Gastroesophageal sphincter (tissue), 4 donors: ENCODE measurements at regions not wholly inside any gene's neighbourhood (a gene's known extent, or its start where the extent isn't known, plus 50 kb on each side); places are given as distances from the start of the nearest gene placed in this dataset.

Experiments
- ATAC-seq: fragments of 150-250 bp; one replicate; pipeline ENCODE4 v1.9.1; 2016; ENCODE audit warnings: mild to moderate bottlenecking, moderate library complexity
- H3K27ac ChIP-seq, 4 donors: fragments of 200-600 bp; sonication (generic) in 3 of 4; 1 replicate in 3 of 4; 2 replicates in 1 of 4; pipeline ENCODE4 v1.5.1; 2016 to 2019
- H3K27me3 ChIP-seq: fragments of 200-600 bp; sonication (generic); one replicate; pipeline ENCODE4 v1.5.1; 2019
- H3K36me3 ChIP-seq, 2 donors: fragments of 200-600 bp; sonication (generic); one replicate each; pipeline ENCODE4 v1.5.1; 2019; ENCODE audit warnings: control low read depth in 1 of 2
- H3K4me1 ChIP-seq, 3 donors: fragments of 200-600 bp; sonication (generic); 1 replicate in 2 of 3; 2 replicates in 1 of 3; pipeline ENCODE4 v1.5.1; 2016 to 2019; ENCODE audit warnings: control low read depth in 2 of 3
- H3K4me3 ChIP-seq, 2 donors: fragments of 200-600 bp; sonication (generic); one replicate each; pipeline ENCODE4 v1.5.1; 2019; ENCODE audit warnings: mild to moderate bottlenecking in 1 of 2, moderate library complexity in 1 of 2
- H3K9me3 ChIP-seq, 3 donors: fragments of 200-600 bp; sonication (generic); one replicate each; pipeline ENCODE4 v1.5.1; 2017 to 2019; ENCODE audit warnings: control low read depth in 2 of 3
- EP300 ChIP-seq: sonication (generic); formaldehyde crosslinking; IDR thresholded peaks from one replicate; pipeline ENCODE4 v1.6.1; 2017; ENCODE audit warnings: antibody characterized with exemption, mild to moderate bottlenecking
- POLR2A ChIP-seq, 2 donors: fragments of 450-650 bp; IDR thresholded peaks; one replicate each; pipeline ENCODE4 v1.6.1; 2017; ENCODE audit warnings: antibody characterized with exemption in 2 of 2, mild to moderate bottlenecking in 2 of 2, moderate library complexity in 1 of 2
- POLR2AphosphoS5 ChIP-seq: sonication (generic); formaldehyde crosslinking; IDR thresholded peaks from one replicate; pipeline ENCODE4 v1.6.1; 2017; ENCODE audit warnings: antibody characterized with exemption
- WGBS, 2 donors: methylation state at CpG; one replicate each; pipeline ENCODE4 v1.1.5; 2018; ENCODE audit warnings: low coverage in 1 of 2; 5-methylcytosine and 5-hydroxymethylcytosine counted together
- TF ChIP-seq, protein P1 (sequence below), 4 experiments: fragments of 200-600 bp in 2 of 4; fragments of 450-650 bp in 2 of 4; sonication (generic) in 1 of 4; IDR thresholded peaks; one replicate each; pipeline ENCODE4 v1.5.1; 2017 to 2019; ENCODE audit warnings: antibody characterized with exemption in 4 of 4, mild to moderate bottlenecking in 2 of 4, moderate library complexity in 2 of 4

GRCh38 chr1:163650624-163651023 is 328.9 kb downstream of the NUF2 start:
- Histone ChIP-seq H3K4me1 (no peaks in the 10 kb centered on the region), H3K4me3 (no peak overlapping the region), H3K27me3 (no peaks in the 10 kb centered on the region), H3K9me3 (no peaks in the 10 kb centered on the region), H3K36me3 (no peaks in the 10 kb centered on the region), H3K27ac (no peak overlapping the region)
- no peak for TF ChIP-seq EP300
- TF ChIP-seq POLR2A (IDR thresholded peaks at IDR 0.05), result no peak
- no peak for TF ChIP-seq POLR2AphosphoS5
- TF ChIP-seq, protein P1, sequence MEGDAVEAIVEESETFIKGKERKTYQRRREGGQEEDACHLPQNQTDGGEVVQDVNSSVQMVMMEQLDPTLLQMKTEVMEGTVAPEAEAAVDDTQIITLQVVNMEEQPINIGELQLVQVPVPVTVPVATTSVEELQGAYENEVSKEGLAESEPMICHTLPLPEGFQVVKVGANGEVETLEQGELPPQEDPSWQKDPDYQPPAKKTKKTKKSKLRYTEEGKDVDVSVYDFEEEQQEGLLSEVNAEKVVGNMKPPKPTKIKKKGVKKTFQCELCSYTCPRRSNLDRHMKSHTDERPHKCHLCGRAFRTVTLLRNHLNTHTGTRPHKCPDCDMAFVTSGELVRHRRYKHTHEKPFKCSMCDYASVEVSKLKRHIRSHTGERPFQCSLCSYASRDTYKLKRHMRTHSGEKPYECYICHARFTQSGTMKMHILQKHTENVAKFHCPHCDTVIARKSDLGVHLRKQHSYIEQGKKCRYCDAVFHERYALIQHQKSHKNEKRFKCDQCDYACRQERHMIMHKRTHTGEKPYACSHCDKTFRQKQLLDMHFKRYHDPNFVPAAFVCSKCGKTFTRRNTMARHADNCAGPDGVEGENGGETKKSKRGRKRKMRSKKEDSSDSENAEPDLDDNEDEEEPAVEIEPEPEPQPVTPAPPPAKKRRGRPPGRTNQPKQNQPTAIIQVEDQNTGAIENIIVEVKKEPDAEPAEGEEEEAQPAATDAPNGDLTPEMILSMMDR (IDR thresholded peaks at IDR 0.05), result no peak
- WGBS, 2 donors, result 65 to 74% methylated on average over 3 to 4 of the region's 4 CpGs
- ATAC-seq, result no peak

DNA sequence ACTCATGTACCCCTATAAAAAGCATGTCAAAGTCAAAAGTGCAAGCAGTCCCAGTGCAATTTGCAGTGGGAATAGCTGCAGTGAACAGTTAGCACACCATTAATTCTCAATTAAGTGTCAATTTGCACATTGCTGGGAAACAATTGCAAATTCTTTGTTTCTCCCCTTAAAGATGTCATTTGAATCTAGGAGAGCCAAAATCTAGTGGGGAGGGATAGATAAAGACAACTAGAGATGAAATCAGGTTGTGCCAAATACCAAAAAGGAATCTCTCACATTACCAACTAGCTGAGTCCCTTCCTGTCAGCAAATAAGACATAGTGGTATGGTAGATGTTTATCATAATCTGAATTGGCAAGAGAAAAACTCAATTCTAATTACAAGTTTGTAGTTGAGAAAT is 330.7 kb downstream of the NUF2 start:
- H3K27ac ChIP-seq, result no peak overlapping the region
- TF ChIP-seq POLR2A (IDR thresholded peaks at IDR 0.05), result no peak
- TF ChIP-seq, protein P1 (IDR thresholded peaks at IDR 0.05), result no peak
- no peak for TF ChIP-seq POLR2AphosphoS5
- no peak for TF ChIP-seq EP300
- H3K9me3 ChIP-seq, result no peaks in the 10 kb centered on the region
- no peak overlapping the region for H3K4me3 ChIP-seq
- H3K27me3 ChIP-seq, result no peaks in the 10 kb centered on the region
- no peaks in the 10 kb centered on the region for H3K4me1 ChIP-seq
- ATAC-seq, result no peak
- no peaks in the 10 kb centered on the region for H3K36me3 ChIP-seq

DNA sequence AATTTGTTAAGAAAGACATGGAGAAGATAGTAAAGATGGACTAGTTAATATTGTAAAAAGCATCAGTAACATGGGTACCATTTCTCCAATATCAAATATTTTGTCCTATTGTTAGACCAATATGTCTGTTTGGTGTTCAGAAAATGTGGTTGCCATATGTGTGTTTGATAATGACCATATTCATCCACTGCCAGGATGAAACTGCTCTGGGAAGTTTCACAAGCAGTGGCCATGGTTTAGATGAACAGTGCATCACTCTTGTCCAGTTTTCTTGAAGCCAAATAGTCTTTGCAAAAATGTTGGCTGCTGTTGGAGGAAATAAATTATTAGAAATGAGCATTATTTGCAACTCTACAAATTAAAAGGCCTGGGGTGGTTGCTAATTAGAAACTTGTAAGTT is 333.8 kb downstream of the NUF2 start:
- Histone ChIP-seq H3K27ac (no peak overlapping the region), H3K4me3 (no peak overlapping the region), H3K4me1 (no peaks in the 10 kb centered on the region), H3K9me3 (no peaks in the 10 kb centered on the region), H3K27me3 (no peaks in the 10 kb centered on the region), H3K36me3 (no peaks in the 10 kb centered on the region)
- no peak for ATAC-seq
- TF ChIP-seq POLR2AphosphoS5 (no peak), EP300 (no peak), POLR2A (IDR thresholded peaks at IDR 0.05) (no peak)
- TF ChIP-seq, protein P1 (IDR thresholded peaks at IDR 0.05), result no peak

DNA sequence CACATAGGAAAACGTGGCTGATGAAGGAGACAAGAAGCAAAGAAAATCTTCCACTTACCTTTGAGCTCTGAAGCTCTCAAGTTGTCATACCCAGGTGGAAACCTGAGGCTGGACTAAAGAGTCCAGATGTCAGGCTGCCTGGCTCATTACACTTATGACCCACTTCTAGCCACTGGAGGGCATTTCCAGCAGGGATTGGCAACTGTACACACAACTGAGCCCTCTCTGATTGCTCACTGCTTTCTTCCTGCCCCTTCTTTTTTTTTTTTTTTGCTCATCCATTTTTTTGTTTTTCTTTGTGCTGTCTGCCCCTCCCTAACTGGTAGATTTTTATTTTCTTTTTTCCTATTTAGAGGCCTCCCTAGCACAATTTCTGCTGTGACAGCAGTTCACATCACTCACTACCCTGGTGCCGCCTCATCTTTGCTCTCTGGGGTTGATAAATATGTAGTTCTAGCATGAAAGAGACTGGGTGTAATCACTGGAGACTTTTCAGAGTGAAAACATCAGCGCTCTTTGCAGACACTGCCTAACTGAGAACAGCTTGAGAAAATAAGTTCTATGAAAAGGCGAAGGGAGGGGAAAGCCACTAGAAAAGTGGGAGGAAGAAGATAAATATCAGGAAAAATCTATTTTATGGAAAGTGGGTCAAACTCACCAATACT is 334.5 kb downstream of the NUF2 start:
- Histone ChIP-seq H3K4me3 (no peak overlapping the region), H3K4me1 (no peaks in the 10 kb centered on the region), H3K36me3 (no peaks in the 10 kb centered on the region), H3K27ac (no peak overlapping the region), H3K27me3 (no peaks in the 10 kb centered on the region), H3K9me3 (no peaks in the 10 kb centered on the region)
- TF ChIP-seq POLR2A (IDR thresholded peaks at IDR 0.05), result no peak
- TF ChIP-seq EP300, result no peak
- no peak for TF ChIP-seq POLR2AphosphoS5
- TF ChIP-seq, protein P1 (IDR thresholded peaks at IDR 0.05), result no peak
- WGBS, 2 donors, result 37 to 50% methylated on average over 3 to 4 of the region's 4 CpGs
- no peak for ATAC-seq

DNA sequence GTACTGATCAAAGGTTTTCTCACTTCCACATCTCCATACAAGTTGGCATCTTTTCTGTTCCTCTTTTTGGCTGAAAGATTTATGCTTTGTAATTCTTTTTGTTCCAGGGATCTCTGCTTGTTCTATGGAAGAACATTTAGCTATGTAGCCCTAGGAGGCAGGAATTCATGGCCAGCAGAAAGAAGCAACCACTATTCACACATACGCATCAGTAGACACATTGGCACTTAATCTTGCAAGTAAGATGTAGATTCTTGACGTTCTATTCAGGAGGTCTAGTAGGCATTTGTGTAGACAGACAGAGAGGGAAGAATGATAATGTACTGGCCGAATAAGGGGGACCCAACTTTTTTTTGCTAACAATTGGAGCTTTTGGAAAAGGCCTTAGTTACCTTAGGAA is 336.0 kb downstream of the NUF2 start:
- TF ChIP-seq EP300 (no peak), POLR2A (IDR thresholded peaks at IDR 0.05) (no peak), POLR2AphosphoS5 (no peak)
- TF ChIP-seq, protein P1 (IDR thresholded peaks at IDR 0.05), result no peak
- no peak overlapping the region for H3K4me3 ChIP-seq
- H3K27me3 ChIP-seq, result no peaks in the 10 kb centered on the region
- no peak overlapping the region for H3K27ac ChIP-seq
- no peaks in the 10 kb centered on the region for H3K4me1 ChIP-seq
- no peaks in the 10 kb centered on the region for H3K36me3 ChIP-seq
- 67 to 94% methylated on average over 3 of the region's 3 CpGs for WGBS, 2 donors
- no peak for ATAC-seq
- no peaks in the 10 kb centered on the region for H3K9me3 ChIP-seq
